ENCODE measurements at regions not wholly inside any gene's neighbourhood (a gene's known extent, or its start where the extent isn't known, plus 50 kb on each side); places are given as distances from the start of the nearest gene placed in this dataset.

DNA sequence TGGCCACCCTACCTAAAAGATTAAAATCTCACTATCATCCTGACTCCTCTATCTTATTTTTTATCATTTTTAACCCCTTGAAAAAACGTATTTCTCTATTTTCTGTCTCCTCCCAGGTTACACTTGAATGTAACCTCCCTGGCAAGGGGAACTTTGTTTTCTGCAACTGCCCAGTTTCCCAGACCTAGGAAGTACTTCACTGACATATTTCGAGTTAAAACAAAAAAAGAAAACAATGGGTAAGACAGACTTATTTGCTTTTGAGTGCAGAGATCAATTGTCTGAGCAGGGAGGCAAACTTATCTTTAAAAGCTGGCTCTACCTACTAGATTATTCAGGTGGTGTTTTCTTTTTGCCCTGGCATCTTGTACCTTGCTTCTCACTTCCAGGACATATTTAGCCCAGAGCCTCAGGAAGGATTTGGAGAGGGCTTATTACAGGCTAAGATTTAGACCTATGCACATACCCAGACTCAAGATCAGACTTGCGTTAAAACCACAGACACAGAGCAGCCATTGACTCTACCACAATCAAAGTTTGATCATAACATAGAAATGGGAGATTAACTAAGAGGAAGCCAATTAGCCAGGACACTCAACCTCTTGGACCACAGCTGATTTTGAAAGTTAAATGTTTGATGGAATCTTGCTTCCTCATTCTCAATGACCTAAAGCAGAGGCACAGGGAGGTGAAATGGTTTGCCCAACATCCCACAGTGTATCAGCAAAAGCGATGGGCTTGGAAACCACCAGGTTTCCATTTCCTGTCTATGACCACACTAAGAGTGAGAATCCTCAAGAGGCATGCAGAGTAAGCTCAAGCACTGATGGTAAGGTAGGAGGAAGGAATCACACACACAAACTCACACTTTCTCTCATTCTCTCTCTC lies 169.5 kb upstream of the THBS1 start:
- dilution Hi-C loops (cut with MboI; ENCODE audit: extremely low pct_ligation_motif_present, low sequenced_read_pairs), result no loop called here
- H3K9me3 ChIP-seq (replicated peaks; ENCODE audit: control insufficient read depth, insufficient read depth, low read length), result no peaks in the 10 kb centered on the region
- H2AFZ ChIP-seq (ENCODE audit: low read depth, low read length), result no peak overlapping the region
- H3K79me2 ChIP-seq (ENCODE audit: control insufficient read depth, insufficient read depth, low read length), result no peaks in the 10 kb centered on the region
- ChIA-PET CTCF (interaction anchor here (1.0 kb wide), 1 partner anchor 46 kb away, joined by 3 read pairs; no protein-coding TSS in a partner anchor), POLR2A (no interaction called here)
- no peaks in the 10 kb centered on the region for H3K9me1 ChIP-seq (replicated peaks; ENCODE audit: control insufficient read depth, extremely low read depth, insufficient read depth, low read length)
- BruUV-seq (replicated peaks), result no TSS peak
- intact Hi-C loops (cut with micrococcal nuclease), result no loop called here
- FAIRE-seq (peak; percentile 24), DNase-seq (ENCODE audit: low read depth, low spot score) (no peak)
- TF ChIP-seq FOS (IDR thresholded peaks at IDR 0.05; ENCODE audit: borderline replicate concordance, insufficient read depth, low read length) (no peak), POLR2A (IDR thresholded peaks at IDR 0.05; ENCODE audit: low read depth, low read length) (no peak)
- H3K27ac ChIP-seq (ENCODE audit: insufficient read depth, low read depth, low read length), result no peak overlapping the region
- no peaks in the 10 kb centered on the region for H4K20me1 ChIP-seq (replicated peaks; ENCODE audit: control insufficient read depth, extremely low read depth, insufficient read depth, low read length)
- H3K4me3 ChIP-seq (replicated peaks in 1 of 3; ENCODE audit: insufficient read depth in 1 of 3, low read depth in 1 of 3, low read length in 3 of 3), result no peak overlapping the region
- no peak overlapping the region for H3K9ac ChIP-seq (replicated peaks; ENCODE audit: extremely low read depth, insufficient read depth, low read length)
- no peaks in the 10 kb centered on the region for H3K36me3 ChIP-seq (ENCODE audit: control insufficient read depth in 2 of 2, extremely low read depth in 1 of 2, insufficient read depth in 2 of 2, low read length in 2 of 2)
- H3K27me3 ChIP-seq (ENCODE audit: control insufficient read depth in 2 of 2, insufficient read depth in 2 of 2, low read length in 2 of 2), result no peaks in the 10 kb centered on the region
- H3K4me1 ChIP-seq (ENCODE audit: control insufficient read depth, extremely low read depth, insufficient read depth, low read length), result no peaks in the 10 kb centered on the region
- H3K4me2 ChIP-seq (ENCODE audit: insufficient read depth, low read length), result no peak overlapping the region

DNA sequence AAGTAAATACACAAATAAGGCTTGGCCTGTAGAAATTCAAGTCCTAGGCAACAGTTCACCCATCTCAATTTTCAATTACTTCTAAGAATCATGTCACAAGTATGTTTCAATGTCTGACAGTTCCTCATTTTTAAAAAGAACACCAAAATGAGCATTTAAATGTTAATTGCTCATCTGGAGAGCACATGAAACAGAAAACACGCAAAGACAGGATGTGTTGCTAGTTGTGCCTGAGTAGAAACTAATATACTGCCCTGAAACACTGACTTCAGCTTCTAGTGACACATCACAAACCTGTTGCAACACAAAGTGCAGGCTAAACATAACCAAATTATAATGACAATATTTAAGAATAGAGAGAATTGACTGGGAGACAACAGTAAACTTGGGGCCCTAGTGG lies 167.3 kb upstream of the THBS1 start:
- Histone ChIP-seq H4K20me1 (replicated peaks; ENCODE audit: control insufficient read depth, extremely low read depth, insufficient read depth, low read length) (no peaks in the 10 kb centered on the region), H2AFZ (ENCODE audit: low read depth, low read length) (no peak overlapping the region), H3K27me3 (ENCODE audit: control insufficient read depth in 2 of 2, insufficient read depth in 2 of 2, low read length in 2 of 2) (no peaks in the 10 kb centered on the region), H3K36me3 (ENCODE audit: control insufficient read depth in 2 of 2, extremely low read depth in 1 of 2, insufficient read depth in 2 of 2, low read length in 2 of 2) (no peaks in the 10 kb centered on the region), H3K9me1 (replicated peaks; ENCODE audit: control insufficient read depth, extremely low read depth, insufficient read depth, low read length) (no peaks in the 10 kb centered on the region), H3K9me3 (replicated peaks; ENCODE audit: control insufficient read depth, insufficient read depth, low read length) (no peaks in the 10 kb centered on the region), H3K79me2 (ENCODE audit: control insufficient read depth, insufficient read depth, low read length) (no peaks in the 10 kb centered on the region), H3K9ac (replicated peaks; ENCODE audit: extremely low read depth, insufficient read depth, low read length) (no peak overlapping the region), H3K4me1 (ENCODE audit: control insufficient read depth, extremely low read depth, insufficient read depth, low read length) (no peaks in the 10 kb centered on the region), H3K27ac (ENCODE audit: insufficient read depth, low read depth, low read length) (no peak overlapping the region), H3K4me3 (replicated peaks in 1 of 3; ENCODE audit: insufficient read depth in 1 of 3, low read depth in 1 of 3, low read length in 3 of 3) (no peak overlapping the region), H3K4me2 (ENCODE audit: insufficient read depth, low read length) (no peak overlapping the region)
- intact Hi-C loops (cut with micrococcal nuclease) (no loop called here), dilution Hi-C loops (cut with MboI; ENCODE audit: extremely low pct_ligation_motif_present, low sequenced_read_pairs) (no loop called here)
- ChIA-PET POLR2A (no interaction called here), CTCF (interaction anchor here (0.6 to 1.2 kb wide), 2 partner anchors 19 to 161 kb away, joined by 3 to 4 read pairs; no protein-coding TSS in a partner anchor)
- BruUV-seq (replicated peaks), result no TSS peak
- DNase-seq (ENCODE audit: low read depth, low spot score) (no peak), FAIRE-seq (peak; percentile 49)
- TF ChIP-seq MYC (IDR thresholded peaks at IDR 0.05; ENCODE audit: low read depth, low read length) (no peak), EZH2 (IDR thresholded peaks at IDR 0.05; ENCODE audit: borderline replicate concordance, low read depth, low read length, severe bottlenecking) (no peak), JUN (IDR thresholded peaks at IDR 0.05; ENCODE audit: borderline replicate concordance, insufficient read depth, insufficient read length, low read depth) (no peak), FOS (IDR thresholded peaks at IDR 0.05; ENCODE audit: borderline replicate concordance, insufficient read depth, low read length) (no peak), POLR2A (IDR thresholded peaks at IDR 0.05; ENCODE audit: low read depth, low read length) (no peak), GATA2 (IDR thresholded peaks at IDR 0.05; ENCODE audit: insufficient read depth, insufficient read length, low read depth, low read length) (no peak), POLR2AphosphoS5 (IDR thresholded peaks at IDR 0.05; ENCODE audit: insufficient read depth, low read depth, low read length) (no peak)
- TF ChIP-seq, protein P1, sequence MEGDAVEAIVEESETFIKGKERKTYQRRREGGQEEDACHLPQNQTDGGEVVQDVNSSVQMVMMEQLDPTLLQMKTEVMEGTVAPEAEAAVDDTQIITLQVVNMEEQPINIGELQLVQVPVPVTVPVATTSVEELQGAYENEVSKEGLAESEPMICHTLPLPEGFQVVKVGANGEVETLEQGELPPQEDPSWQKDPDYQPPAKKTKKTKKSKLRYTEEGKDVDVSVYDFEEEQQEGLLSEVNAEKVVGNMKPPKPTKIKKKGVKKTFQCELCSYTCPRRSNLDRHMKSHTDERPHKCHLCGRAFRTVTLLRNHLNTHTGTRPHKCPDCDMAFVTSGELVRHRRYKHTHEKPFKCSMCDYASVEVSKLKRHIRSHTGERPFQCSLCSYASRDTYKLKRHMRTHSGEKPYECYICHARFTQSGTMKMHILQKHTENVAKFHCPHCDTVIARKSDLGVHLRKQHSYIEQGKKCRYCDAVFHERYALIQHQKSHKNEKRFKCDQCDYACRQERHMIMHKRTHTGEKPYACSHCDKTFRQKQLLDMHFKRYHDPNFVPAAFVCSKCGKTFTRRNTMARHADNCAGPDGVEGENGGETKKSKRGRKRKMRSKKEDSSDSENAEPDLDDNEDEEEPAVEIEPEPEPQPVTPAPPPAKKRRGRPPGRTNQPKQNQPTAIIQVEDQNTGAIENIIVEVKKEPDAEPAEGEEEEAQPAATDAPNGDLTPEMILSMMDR (IDR thresholded peaks at IDR 0.05; ENCODE audit: extremely low read depth in 1 of 2, insufficient read depth in 1 of 2, low read depth in 1 of 2, low read length in 2 of 2), result no peak
- TF ChIP-seq, protein P2, sequence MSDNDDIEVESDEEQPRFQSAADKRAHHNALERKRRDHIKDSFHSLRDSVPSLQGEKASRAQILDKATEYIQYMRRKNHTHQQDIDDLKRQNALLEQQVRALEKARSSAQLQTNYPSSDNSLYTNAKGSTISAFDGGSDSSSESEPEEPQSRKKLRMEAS (IDR thresholded peaks at IDR 0.05; ENCODE audit: insufficient read depth, insufficient read length), result no peak

All from endothelial cell of umbilical vein (primary cell).